H1 (cell line): ENCODE measurements at regions not wholly inside any gene's neighbourhood (a gene's known extent, or its start where the extent isn't known, plus 50 kb on each side); places are given as distances from the start of the nearest gene placed in this dataset.

Experiments
- CTCF ChIA-PET: fragments of 300-600 bp; sonication (Branson Sonifier 250); formaldehyde crosslinking; loops from one replicate; lab custom pipeline; 2021; ENCODE audit not compliant: partially characterized antibody; lab: Charles Lee
- POLR2A ChIA-PET: fragments of 300-600 bp; sonication (Branson Sonifier 250); formaldehyde crosslinking; loops from one replicate; lab custom pipeline; 2021; ENCODE audit warnings: inconsistent platforms; ENCODE audit not compliant: partially characterized antibody; lab: Charles Lee
- DNase-seq, 2 experiments: peaks; one replicate each; pipeline versions ENCODE4 v3.0.0 to v3.0.0-alpha.2; 2010 to 2022; ENCODE audit warnings: low spot score in 2 of 2, low read depth in 1 of 2, mixed read lengths in 1 of 2
- FAIRE-seq: peaks from 2 replicates; lab custom pipeline; 2011; peaks lifted over from hg19 to GRCh38; lab: Jason Lieb, UNC
- H2AFZ ChIP-seq: 2 replicates; pipeline ENCODE4 v1.8.1; 2012; ENCODE audit warnings: low read length, inconsistent platforms
- H2AK5ac ChIP-seq: 2 replicates; pipeline ENCODE4 v1.6.1; 2013; ENCODE audit warnings: low read depth, low read length
- H2BK120ac ChIP-seq: replicated peaks from 2 replicates; pipeline ENCODE3; 2013; ENCODE audit warnings: low read depth, low read length, inconsistent platforms
- H2BK12ac ChIP-seq: 2 replicates; pipeline ENCODE4 v1.6.1; 2013; ENCODE audit warnings: low read depth, low read length
- H2BK15ac ChIP-seq: 2 replicates; pipeline ENCODE4 v1.6.1; 2013; ENCODE audit warnings: low read length
- H2BK20ac ChIP-seq: 2 replicates; pipeline ENCODE4 v1.6.1; 2013; ENCODE audit warnings: low read length
- H2BK5ac ChIP-seq: 2 replicates; pipeline ENCODE4 v1.6.1; 2013; ENCODE audit warnings: low read depth, low read length
- H3K14ac ChIP-seq: 2 replicates; pipeline ENCODE4 v1.6.1; 2013; ENCODE audit warnings: inconsistent platforms; ENCODE audit not compliant: insufficient read length
- H3K18ac ChIP-seq: 2 replicates; pipeline ENCODE4 v1.6.1; 2013; ENCODE audit warnings: low read length; ENCODE audit errors: extremely low read depth
- H3K23ac ChIP-seq: 2 replicates; pipeline ENCODE4 v1.6.1; 2013; ENCODE audit warnings: inconsistent platforms; ENCODE audit not compliant: insufficient read length
- H3K23me2 ChIP-seq: 2 replicates; pipeline ENCODE4 v1.6.1; 2013; ENCODE audit warnings: low read depth, low read length
- H3K27ac ChIP-seq: 2 replicates; pipeline ENCODE4 v1.6.1; 2011; ENCODE audit warnings: low read depth, low read length, inconsistent platforms
- H3K27me3 ChIP-seq, 4 experiments: replicated peaks in 1 of 4; 1 replicate in 1 of 4; 2 replicates in 3 of 4; pipeline versions ENCODE4 v1.6.1 to v1.8.1; 2011 to 2013; ENCODE audit warnings: low read length in 3 of 4, mild to moderate bottlenecking in 3 of 4, inconsistent platforms in 2 of 4, mixed read lengths in 2 of 4, moderate library complexity in 1 of 4; ENCODE audit not compliant: control insufficient read depth in 3 of 4, insufficient read depth in 3 of 4; ENCODE audit errors: extremely low read depth in 1 of 4
- H3K36me3 ChIP-seq, 4 experiments: 2 replicates each; pipeline versions ENCODE4 v1.6.1 to v1.8.1; 2011 to 2013; ENCODE audit warnings: mild to moderate bottlenecking in 4 of 4, low read length in 3 of 4, moderate library complexity in 2 of 4, control low read depth in 1 of 4, inconsistent platforms in 1 of 4; ENCODE audit not compliant: insufficient read depth in 4 of 4, control insufficient read depth in 2 of 4
- H3K4ac ChIP-seq: replicated peaks from 2 replicates; pipeline ENCODE3; 2013; ENCODE audit warnings: low read length, low read depth, mixed read lengths, inconsistent platforms; ENCODE audit not compliant: insufficient read length
- H3K4me1 ChIP-seq, 4 experiments: replicated peaks in 1 of 4; 1 replicate in 1 of 4; 2 replicates in 3 of 4; pipeline versions ENCODE4 v1.6.1 to v1.8.1; 2011 to 2013; ENCODE audit warnings: low read length in 3 of 4, inconsistent platforms in 2 of 4, mixed read lengths in 1 of 4; ENCODE audit not compliant: insufficient read depth in 4 of 4, control insufficient read depth in 3 of 4
- H3K4me2 ChIP-seq, 2 experiments: 2 replicates each; pipeline versions ENCODE4 v1.6.1 to v1.8.1; 2011 to 2013; ENCODE audit warnings: low read depth in 2 of 2, low read length in 2 of 2, control low read depth in 1 of 2, inconsistent platforms in 1 of 2, mild to moderate bottlenecking in 1 of 2; ENCODE audit not compliant: insufficient read depth in 1 of 2
- H3K4me3 ChIP-seq, 4 experiments: fragments of 200-600, 300-600 bp in 1 of 4; sonication (generic), shearing (Covaris generic), sonication (Bioruptor Twin) in 1 of 4; 2 replicates each; pipeline versions ENCODE4 v1.5.1 to v1.8.1; 2011 to 2016; ENCODE audit warnings: low read length in 4 of 4, low read depth in 3 of 4, control low read depth in 2 of 4, inconsistent platforms in 2 of 4, mild to moderate bottlenecking in 2 of 4, mixed read lengths in 1 of 4, moderate library complexity in 1 of 4; ENCODE audit not compliant: insufficient read depth in 2 of 4; ENCODE audit errors: extremely low read depth in 1 of 4
- H3K56ac ChIP-seq: replicated peaks from 2 replicates; pipeline ENCODE3; 2013; ENCODE audit warnings: low read depth, mild to moderate bottlenecking, mixed read lengths, low read length, inconsistent platforms; ENCODE audit not compliant: insufficient read length
- H3K79me1 ChIP-seq: 2 replicates; pipeline ENCODE4 v1.6.1; 2013; ENCODE audit warnings: low read depth, low read length, control low read depth
- H3K79me2 ChIP-seq, 2 experiments: 2 replicates each; pipeline versions ENCODE4 v1.6.1 to v1.8.1; 2012 to 2013; ENCODE audit warnings: low read length in 2 of 2, mild to moderate bottlenecking in 2 of 2, inconsistent platforms in 1 of 2; ENCODE audit not compliant: insufficient read depth in 2 of 2, control insufficient read depth in 1 of 2
- H3K9ac ChIP-seq, 4 experiments: replicated peaks in 1 of 4; 1 replicate in 1 of 4; 2 replicates in 3 of 4; pipeline versions ENCODE4 v1.6.1 to v1.8.1; 2011 to 2013; ENCODE audit warnings: low read depth in 3 of 4, low read length in 3 of 4, control low read depth in 2 of 4, mild to moderate bottlenecking in 2 of 4, moderate library complexity in 2 of 4, inconsistent platforms in 1 of 4; ENCODE audit errors: extremely low read depth in 1 of 4
- H3K9me3 ChIP-seq, 2 experiments: 2 replicates each; pipeline versions ENCODE4 v1.6.1 to v1.8.1; 2012 to 2013; ENCODE audit warnings: mild to moderate bottlenecking in 2 of 2, moderate library complexity in 2 of 2, control low read depth in 1 of 2, inconsistent platforms in 1 of 2, low read depth in 1 of 2, low read length in 1 of 2, mixed read lengths in 1 of 2; ENCODE audit not compliant: insufficient read depth in 2 of 2
- H4K20me1 ChIP-seq, 2 experiments: replicated peaks in 1 of 2; 2 replicates each; pipeline versions ENCODE3 to v1.8.1; 2011 to 2013; ENCODE audit warnings: inconsistent platforms in 2 of 2, low read length in 2 of 2, mild to moderate bottlenecking in 1 of 2; ENCODE audit not compliant: insufficient read depth in 2 of 2, control insufficient read depth in 1 of 2
- H4K5ac ChIP-seq: 2 replicates; pipeline ENCODE4 v1.6.1; 2013; ENCODE audit warnings: low read length, low read depth, mixed read lengths, inconsistent platforms; ENCODE audit not compliant: insufficient read length
- H4K8ac ChIP-seq: 2 replicates; pipeline ENCODE4 v1.8.0; 2013; ENCODE audit warnings: mild to moderate bottlenecking, moderate library complexity, low read length, inconsistent platforms; ENCODE audit not compliant: insufficient read depth; ENCODE audit errors: extremely low read depth
- H4K91ac ChIP-seq: replicated peaks from 2 replicates; pipeline ENCODE3; 2013; ENCODE audit warnings: low read length, mixed read lengths, inconsistent platforms; ENCODE audit not compliant: insufficient read length
- CHD2 ChIP-seq: IDR thresholded peaks from 2 replicates; pipeline ENCODE4 v1.6.1; 2012; ENCODE audit warnings: low read length, improper control_type of control experiment
- HDAC6 ChIP-seq: IDR thresholded peaks from one replicate; pipeline ENCODE4 v1.7.1; 2012; ENCODE audit warnings: low read depth, mild to moderate bottlenecking, inconsistent platforms, low read length, moderate library complexity
- MAX ChIP-seq: IDR thresholded peaks from 2 replicates; pipeline ENCODE4 v1.6.1; 2012; ENCODE audit warnings: inconsistent platforms
- POLR2AphosphoS5 ChIP-seq: IDR thresholded peaks from 2 replicates; pipeline ENCODE4 v1.6.1; 2011; ENCODE audit warnings: low read depth, low read length
- SIRT6 ChIP-seq: IDR thresholded peaks from one replicate; pipeline ENCODE4 v1.7.1; 2012; ENCODE audit warnings: low read length, inconsistent platforms
- WGBS, 2 experiments: shearing (Covaris generic) in 1 of 2; methylation state at CpG; one replicate each; pipeline versions ENCODE4 v1.1.6 to v1.1.7; 2013 to 2015; ENCODE audit warnings: low lambda C conversion rate in 2 of 2, mixed read lengths in 2 of 2, inconsistent platforms in 1 of 2, low coverage in 1 of 2, missing lambda C conversion rate in 1 of 2; ENCODE audit not compliant: insufficient replicate concordance in 2 of 2, insufficient coverage in 1 of 2, insufficient read length in 1 of 2; ENCODE audit errors: extremely low coverage in 1 of 2, missing lambda C conversion rate in 1 of 2; 5-methylcytosine and 5-hydroxymethylcytosine counted together

- Histone ChIP-seq H2BK15ac (no peak overlapping the region), H3K14ac (no peak overlapping the region), H3K23ac (no peak overlapping the region), H3K36me3 (no peaks in the 10 kb centered on the region), H3K9me3 (peaks cover 14 to 17% of the 10 kb centered on the region in 2 experiments; a peak in 3 of 4 replicates), H2BK120ac (no peak overlapping the region), H3K56ac (no peak overlapping the region), H3K23me2 (no peaks in the 10 kb centered on the region), H3K18ac (no peak overlapping the region), H3K79me2 (no peaks in the 10 kb centered on the region), H3K27ac (no peak overlapping the region), H3K4me3 (no peak overlapping the region), H3K27me3 (peaks cover 0 to 1% (median 0%) of the 10 kb centered on the region in 4 experiments; a peak in 1 of 7 replicates), H2AK5ac (no peak overlapping the region), H2BK5ac (no peak overlapping the region), H2AFZ (no peak overlapping the region), H3K79me1 (no peaks in the 10 kb centered on the region), H3K9ac (no peak overlapping the region), H3K4me1 (no peaks in the 10 kb centered on the region), H3K4ac (no peak overlapping the region), H3K4me2 (no peak overlapping the region), H4K20me1 (no peaks in the 10 kb centered on the region), H4K8ac (no peak overlapping the region), H2BK20ac (no peak overlapping the region), H4K5ac (no peak overlapping the region), H2BK12ac (no peak overlapping the region), H4K91ac (no peak overlapping the region)
- DNase-seq (no peak), FAIRE-seq (no peak)
- CTCF ChIA-PET: no interaction called here
- no peak for TF ChIP-seq MAX
- TF ChIP-seq CHD2: no peak
- no peak for TF ChIP-seq POLR2AphosphoS5
- no peak for TF ChIP-seq HDAC6
- TF ChIP-seq SIRT6: no peak
- 86 to 100% methylated on average over 1 to 2 of the region's 2 CpGs for WGBS, 2 experiments
- POLR2A ChIA-PET: no interaction called here
Measured at GRCh38 chr11:93038521-93038920, 69.1 kb downstream of the MTNR1B start.
